ENCODE measurements at regions not wholly inside any gene's neighbourhood (a gene's known extent, or its start where the extent isn't known, plus 50 kb on each side); places are given as distances from the start of the nearest gene placed in this dataset.

DNA sequence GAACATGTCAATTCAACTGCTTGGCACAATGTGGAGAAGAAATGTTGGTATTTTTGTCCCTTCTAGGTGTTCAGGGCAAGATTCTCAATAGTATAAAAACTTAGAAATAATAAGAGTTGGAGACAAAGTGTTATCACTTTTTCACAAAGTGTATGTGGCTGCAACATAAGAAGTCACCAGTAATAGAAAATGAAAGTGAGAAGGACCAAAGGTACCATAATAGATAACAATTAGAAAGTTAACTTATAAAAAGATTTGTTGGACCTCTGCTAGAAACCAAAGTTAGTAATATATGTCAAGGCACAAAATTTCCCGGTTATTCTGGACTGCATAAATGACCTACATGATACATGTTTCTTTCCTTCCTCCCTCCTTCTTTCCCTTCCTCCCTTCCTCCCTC is 1535.3 kb downstream of the EFNA5 start:
- Histone ChIP-seq H4K20me1 (replicated peaks; ENCODE audit: control insufficient read depth, extremely low read depth, insufficient read depth, low read length) (no peaks in the 10 kb centered on the region), H3K4me2 (ENCODE audit: insufficient read depth, low read length) (no peak overlapping the region), H3K27me3 (ENCODE audit: control insufficient read depth in 2 of 2, insufficient read depth in 2 of 2, low read length in 2 of 2) (no peaks in the 10 kb centered on the region), H3K79me2 (ENCODE audit: control insufficient read depth, insufficient read depth, low read length) (no peaks in the 10 kb centered on the region), H3K9ac (replicated peaks; ENCODE audit: extremely low read depth, insufficient read depth, low read length) (no peak overlapping the region), H3K27ac (ENCODE audit: insufficient read depth, low read depth, low read length) (no peak overlapping the region), H3K36me3 (ENCODE audit: control insufficient read depth in 2 of 2, extremely low read depth in 1 of 2, insufficient read depth in 2 of 2, low read length in 2 of 2) (no peaks in the 10 kb centered on the region), H3K4me1 (ENCODE audit: control insufficient read depth, extremely low read depth, insufficient read depth, low read length) (no peaks in the 10 kb centered on the region), H2AFZ (ENCODE audit: low read depth, low read length) (no peak overlapping the region), H3K9me3 (replicated peaks; ENCODE audit: control insufficient read depth, insufficient read depth, low read length) (no peaks in the 10 kb centered on the region), H3K9me1 (replicated peaks; ENCODE audit: control insufficient read depth, extremely low read depth, insufficient read depth, low read length) (no peaks in the 10 kb centered on the region), H3K4me3 (replicated peaks in 1 of 3; ENCODE audit: insufficient read depth in 1 of 3, low read depth in 1 of 3, low read length in 3 of 3) (no peak overlapping the region)
- dilution Hi-C loops (cut with MboI; ENCODE audit: extremely low pct_ligation_motif_present, low sequenced_read_pairs) (no loop called here), intact Hi-C loops (cut with micrococcal nuclease) (no loop called here)
- no TSS peak for BruUV-seq (replicated peaks)
- no peak for FAIRE-seq
- CTCF ChIA-PET = no interaction called here
- no peak for DNase-seq (ENCODE audit: low read depth, low spot score)
- no peak for TF ChIP-seq JUN (IDR thresholded peaks at IDR 0.05; ENCODE audit: borderline replicate concordance, insufficient read depth, insufficient read length, low read depth)
- no peak for TF ChIP-seq FOS (IDR thresholded peaks at IDR 0.05; ENCODE audit: borderline replicate concordance, insufficient read depth, low read length)
- no peak for TF ChIP-seq EZH2 (IDR thresholded peaks at IDR 0.05; ENCODE audit: borderline replicate concordance, low read depth, low read length, severe bottlenecking)
- TF ChIP-seq MYC (IDR thresholded peaks at IDR 0.05; ENCODE audit: low read depth, low read length) = no peak
- POLR2A ChIA-PET = no interaction called here

DNA sequence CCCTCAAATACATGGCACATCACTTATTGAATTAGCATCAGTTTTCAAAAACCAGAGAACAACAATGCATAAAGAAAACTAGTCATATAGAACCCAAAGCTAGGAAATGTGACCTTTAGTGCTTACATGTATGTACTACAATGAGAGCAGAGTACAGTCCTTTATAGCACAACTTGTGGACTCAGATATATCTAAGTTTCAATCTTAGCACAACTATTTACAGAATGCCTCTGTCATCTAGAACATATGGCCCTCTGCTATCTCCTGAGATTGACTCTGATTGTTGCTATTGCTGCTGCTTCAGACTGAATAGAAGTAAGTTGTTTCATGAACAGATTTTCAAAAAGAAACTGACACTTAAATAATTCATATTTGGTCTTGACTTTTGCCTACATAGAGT is 1536.2 kb downstream of the EFNA5 start:
- FAIRE-seq = no peak
- Histone ChIP-seq H3K36me3 (ENCODE audit: control insufficient read depth in 2 of 2, extremely low read depth in 1 of 2, insufficient read depth in 2 of 2, low read length in 2 of 2) (no peaks in the 10 kb centered on the region), H3K9ac (replicated peaks; ENCODE audit: extremely low read depth, insufficient read depth, low read length) (no peak overlapping the region), H3K4me3 (replicated peaks in 1 of 3; ENCODE audit: insufficient read depth in 1 of 3, low read depth in 1 of 3, low read length in 3 of 3) (no peak overlapping the region), H3K79me2 (ENCODE audit: control insufficient read depth, insufficient read depth, low read length) (no peaks in the 10 kb centered on the region), H2AFZ (ENCODE audit: low read depth, low read length) (no peak overlapping the region), H3K4me1 (ENCODE audit: control insufficient read depth, extremely low read depth, insufficient read depth, low read length) (no peaks in the 10 kb centered on the region), H3K27me3 (ENCODE audit: control insufficient read depth in 2 of 2, insufficient read depth in 2 of 2, low read length in 2 of 2) (no peaks in the 10 kb centered on the region), H4K20me1 (replicated peaks; ENCODE audit: control insufficient read depth, extremely low read depth, insufficient read depth, low read length) (no peaks in the 10 kb centered on the region), H3K4me2 (ENCODE audit: insufficient read depth, low read length) (no peak overlapping the region), H3K27ac (ENCODE audit: insufficient read depth, low read depth, low read length) (no peak overlapping the region), H3K9me1 (replicated peaks; ENCODE audit: control insufficient read depth, extremely low read depth, insufficient read depth, low read length) (no peaks in the 10 kb centered on the region), H3K9me3 (replicated peaks; ENCODE audit: control insufficient read depth, insufficient read depth, low read length) (no peaks in the 10 kb centered on the region)
- no peak for TF ChIP-seq JUN (IDR thresholded peaks at IDR 0.05; ENCODE audit: borderline replicate concordance, insufficient read depth, insufficient read length, low read depth)
- no peak for TF ChIP-seq POLR2AphosphoS5 (IDR thresholded peaks at IDR 0.05; ENCODE audit: insufficient read depth, low read depth, low read length)
- TF ChIP-seq EZH2 (IDR thresholded peaks at IDR 0.05; ENCODE audit: borderline replicate concordance, low read depth, low read length, severe bottlenecking) = no peak
- TF ChIP-seq GATA2 (IDR thresholded peaks at IDR 0.05; ENCODE audit: insufficient read depth, insufficient read length, low read depth, low read length) = no peak
- no peak for TF ChIP-seq FOS (IDR thresholded peaks at IDR 0.05; ENCODE audit: borderline replicate concordance, insufficient read depth, low read length)
- DNase-seq (ENCODE audit: low read depth, low spot score) = no peak
- CTCF ChIA-PET = no interaction called here
- POLR2A ChIA-PET = no interaction called here
- dilution Hi-C loops (cut with MboI; ENCODE audit: extremely low pct_ligation_motif_present, low sequenced_read_pairs) (no loop called here), intact Hi-C loops (cut with micrococcal nuclease) (no loop called here)
- BruUV-seq (replicated peaks) = no TSS peak

Data from endothelial cell of umbilical vein (primary cell).